ENCODE measurements at regions not wholly inside any gene's neighbourhood (a gene's known extent, or its start where the extent isn't known, plus 50 kb on each side); places are given as distances from the start of the nearest gene placed in this dataset.

DNA sequence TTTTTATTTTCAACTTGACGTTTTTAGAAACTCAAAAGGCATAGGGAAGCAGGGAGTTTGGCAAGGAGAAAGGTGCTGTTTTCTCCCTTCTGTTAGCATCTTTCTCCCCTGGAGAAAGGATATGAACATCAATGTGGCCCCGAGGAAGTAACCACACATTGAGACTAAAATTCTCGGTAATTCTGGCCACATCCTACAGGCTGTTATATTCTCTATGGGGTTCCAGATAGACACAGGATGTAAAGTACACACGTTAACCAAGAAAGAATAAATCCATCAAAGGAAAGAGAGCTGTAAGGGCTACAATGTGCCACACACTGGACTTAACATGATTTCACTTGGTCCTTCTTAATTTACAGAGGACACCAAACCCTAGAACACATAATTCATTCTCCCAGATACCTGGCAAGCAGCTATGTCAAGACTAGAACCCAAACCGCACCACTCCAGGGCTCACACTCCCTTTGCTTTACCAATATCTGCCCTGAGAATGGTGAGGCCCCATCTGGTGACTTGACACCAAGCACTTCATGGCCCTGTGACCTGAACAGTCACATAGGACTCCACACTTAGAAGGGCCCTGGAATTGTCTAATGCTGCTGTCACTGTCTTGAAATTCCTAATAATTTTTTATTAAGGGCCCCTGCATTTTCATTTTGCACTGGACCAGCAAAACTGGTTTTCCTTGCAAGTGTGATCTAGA is 73.9 kb downstream of the PRLHR start:
- POLR2A ChIA-PET = no interaction called here
- TF ChIP-seq, protein P1, sequence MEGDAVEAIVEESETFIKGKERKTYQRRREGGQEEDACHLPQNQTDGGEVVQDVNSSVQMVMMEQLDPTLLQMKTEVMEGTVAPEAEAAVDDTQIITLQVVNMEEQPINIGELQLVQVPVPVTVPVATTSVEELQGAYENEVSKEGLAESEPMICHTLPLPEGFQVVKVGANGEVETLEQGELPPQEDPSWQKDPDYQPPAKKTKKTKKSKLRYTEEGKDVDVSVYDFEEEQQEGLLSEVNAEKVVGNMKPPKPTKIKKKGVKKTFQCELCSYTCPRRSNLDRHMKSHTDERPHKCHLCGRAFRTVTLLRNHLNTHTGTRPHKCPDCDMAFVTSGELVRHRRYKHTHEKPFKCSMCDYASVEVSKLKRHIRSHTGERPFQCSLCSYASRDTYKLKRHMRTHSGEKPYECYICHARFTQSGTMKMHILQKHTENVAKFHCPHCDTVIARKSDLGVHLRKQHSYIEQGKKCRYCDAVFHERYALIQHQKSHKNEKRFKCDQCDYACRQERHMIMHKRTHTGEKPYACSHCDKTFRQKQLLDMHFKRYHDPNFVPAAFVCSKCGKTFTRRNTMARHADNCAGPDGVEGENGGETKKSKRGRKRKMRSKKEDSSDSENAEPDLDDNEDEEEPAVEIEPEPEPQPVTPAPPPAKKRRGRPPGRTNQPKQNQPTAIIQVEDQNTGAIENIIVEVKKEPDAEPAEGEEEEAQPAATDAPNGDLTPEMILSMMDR (conservative IDR thresholded peaks at IDR 0.05; ENCODE audit: low read length) = no peak
- TF ChIP-seq EZH2phosphoT487 (IDR thresholded peaks at IDR 0.05; ENCODE audit: borderline replicate concordance, low read depth, low read length) = no peak
- intact Hi-C loops (cut with micrococcal nuclease; ENCODE audit: unreplicated experiment) = no loop called here
- BruUV-seq (replicated peaks) = no TSS peak
- H3K79me2 ChIP-seq (ENCODE audit: insufficient read depth, low read depth, low read length) = no peaks in the 10 kb centered on the region
- H2AFZ ChIP-seq (ENCODE audit: low read length) = no peak overlapping the region
- H3K4me2 ChIP-seq (ENCODE audit: low read length) = no peak overlapping the region
- no peaks in the 10 kb centered on the region for H3K4me1 ChIP-seq (ENCODE audit: insufficient read depth, low read length, poor library complexity, severe bottlenecking)
- no peaks in the 10 kb centered on the region; the same call in 1 of the 2 replicates for H4K20me1 ChIP-seq (ENCODE audit: insufficient read depth, low read length)
- no peaks in the 10 kb centered on the region for H3K36me3 ChIP-seq (ENCODE audit: insufficient read depth, low read length)
- H3K27ac ChIP-seq (ENCODE audit: low read depth, low read length, poor library complexity, severe bottlenecking) = no peak overlapping the region
- no peak for DNase-seq (ENCODE audit: low spot score)
- CTCF ChIA-PET (ENCODE audit: unreplicated experiment) = no interaction called here
- H3K9me3 ChIP-seq (ENCODE audit: low read length) = no peaks in the 10 kb centered on the region
- H3K4me3 ChIP-seq (ENCODE audit: low read depth, low read length, poor library complexity, severe bottlenecking) = no peak overlapping the region
- no peaks in the 10 kb centered on the region for H3K9me2 ChIP-seq (ENCODE audit: insufficient read depth, low read length)

DNA sequence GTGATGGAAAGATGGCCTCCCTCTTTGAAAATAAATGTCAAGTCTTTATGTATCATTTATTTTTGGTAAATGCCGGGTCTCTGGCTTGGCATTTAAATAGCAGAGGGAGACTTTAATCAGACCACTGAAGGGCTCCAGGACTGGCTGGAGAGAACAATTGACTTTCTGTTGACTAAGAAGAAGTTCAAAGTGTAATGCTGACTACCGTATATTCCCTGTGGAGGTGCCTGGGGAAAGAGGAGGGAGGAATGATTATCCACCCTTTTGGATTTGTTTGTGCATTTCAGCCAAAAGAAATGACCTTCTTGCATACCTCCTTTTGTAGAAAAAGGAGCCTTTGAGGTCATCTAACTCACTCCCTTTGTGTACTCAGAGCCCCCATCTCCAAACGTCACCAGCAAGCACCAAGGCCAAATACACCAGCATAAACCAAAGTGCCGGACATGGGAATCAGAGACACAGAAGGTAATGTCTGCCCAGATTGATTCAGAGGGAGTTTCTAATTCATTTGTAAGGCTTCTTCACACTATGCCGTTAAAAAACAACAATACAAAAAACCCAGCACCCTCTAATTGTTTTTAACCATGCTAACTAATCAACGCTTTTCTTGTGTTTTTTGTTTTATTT is 75.2 kb downstream of the PRLHR start:
- Histone ChIP-seq H3K9me2 (ENCODE audit: insufficient read depth, low read length) (no peaks in the 10 kb centered on the region), H3K4me1 (ENCODE audit: insufficient read depth, low read length, poor library complexity, severe bottlenecking) (no peaks in the 10 kb centered on the region), H3K36me3 (ENCODE audit: insufficient read depth, low read length) (no peaks in the 10 kb centered on the region), H3K9me3 (ENCODE audit: low read length) (no peaks in the 10 kb centered on the region), H3K4me2 (ENCODE audit: low read length) (no peak overlapping the region), H2AFZ (ENCODE audit: low read length) (no peak overlapping the region), H3K27ac (ENCODE audit: low read depth, low read length, poor library complexity, severe bottlenecking) (no peak overlapping the region), H4K20me1 (ENCODE audit: insufficient read depth, low read length) (no peaks in the 10 kb centered on the region; the same call in 1 of the 2 replicates), H3K4me3 (ENCODE audit: low read depth, low read length, poor library complexity, severe bottlenecking) (no peak overlapping the region), H3K79me2 (ENCODE audit: insufficient read depth, low read depth, low read length) (no peaks in the 10 kb centered on the region)
- intact Hi-C loops (cut with micrococcal nuclease; ENCODE audit: unreplicated experiment) = no loop called here
- POLR2A ChIA-PET = interaction anchor here (0.6 to 0.7 kb wide), 2 partner anchors 10 to 23 kb away, joined by 3 to 4 read pairs; no protein-coding TSS in a partner anchor
- DNase-seq (ENCODE audit: low spot score) = no peak
- TF ChIP-seq, protein P1 (conservative IDR thresholded peaks at IDR 0.05; ENCODE audit: low read length) = no peak
- no peak for TF ChIP-seq EZH2phosphoT487 (IDR thresholded peaks at IDR 0.05; ENCODE audit: borderline replicate concordance, low read depth, low read length)
- BruUV-seq (replicated peaks) = no TSS peak
- CTCF ChIA-PET (ENCODE audit: unreplicated experiment) = no interaction called here

DNA sequence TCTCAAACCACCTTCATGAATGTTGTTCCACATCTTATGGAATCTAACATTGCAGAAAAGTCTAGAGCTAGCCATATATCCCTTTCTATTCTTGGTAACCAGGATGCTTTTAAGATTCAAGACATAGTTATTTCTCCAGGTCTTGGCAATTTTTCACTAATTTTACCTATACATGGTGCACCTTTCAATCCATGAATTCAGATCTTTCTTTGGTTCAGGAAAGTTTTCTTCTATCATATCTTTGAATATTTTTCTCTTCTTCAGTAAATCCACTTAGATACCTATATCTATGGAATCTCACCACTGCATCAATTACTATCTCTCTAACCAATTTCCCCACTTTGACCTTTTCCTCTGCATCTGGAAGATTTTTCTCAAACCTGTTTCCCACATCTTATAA is 77.4 kb downstream of the PRLHR start:
- Histone ChIP-seq H3K79me2 (ENCODE audit: insufficient read depth, low read depth, low read length) (no peaks in the 10 kb centered on the region), H3K27ac (ENCODE audit: low read depth, low read length, poor library complexity, severe bottlenecking) (no peak overlapping the region), H3K4me1 (ENCODE audit: insufficient read depth, low read length, poor library complexity, severe bottlenecking) (no peaks in the 10 kb centered on the region), H3K9me2 (ENCODE audit: insufficient read depth, low read length) (no peaks in the 10 kb centered on the region), H3K4me2 (ENCODE audit: low read length) (no peak overlapping the region), H3K9me3 (ENCODE audit: low read length) (no peaks in the 10 kb centered on the region), H4K20me1 (ENCODE audit: insufficient read depth, low read length) (no peaks in the 10 kb centered on the region; the same call in 1 of the 2 replicates), H2AFZ (ENCODE audit: low read length) (no peak overlapping the region), H3K36me3 (ENCODE audit: insufficient read depth, low read length) (no peaks in the 10 kb centered on the region), H3K4me3 (ENCODE audit: low read depth, low read length, poor library complexity, severe bottlenecking) (no peak overlapping the region)
- ChIA-PET POLR2A (interaction anchor here (0.6 to 0.9 kb wide), 2 partner anchors 22 to 401 kb away, joined by 3 read pairs; no protein-coding TSS in a partner anchor), CTCF (ENCODE audit: unreplicated experiment) (no interaction called here)
- no peak for TF ChIP-seq EZH2phosphoT487 (IDR thresholded peaks at IDR 0.05; ENCODE audit: borderline replicate concordance, low read depth, low read length)
- TF ChIP-seq, protein P1 (conservative IDR thresholded peaks at IDR 0.05; ENCODE audit: low read length) = no peak
- intact Hi-C loops (cut with micrococcal nuclease; ENCODE audit: unreplicated experiment) = no loop called here
- no TSS peak for BruUV-seq (replicated peaks)
- DNase-seq (ENCODE audit: low spot score) = no peak

Measured in OCI-LY7 (cell line).